G401 (cell line): ENCODE measurements at regions not wholly inside any gene's neighbourhood (a gene's known extent, or its start where the extent isn't known, plus 50 kb on each side); places are given as distances from the start of the nearest gene placed in this dataset.

Source experiments
- DNase-seq: peaks from one replicate; pipeline ENCODE4 v3.0.0-alpha.2; 2015; ENCODE audit warnings: low spot score
- in situ Hi-C: cut with HindIII; loops from 2 replicates; pipeline ENCODE4 v1.10.0; 2016; ENCODE audit warnings: low sequenced_read_pairs, mixed read lengths

DNA sequence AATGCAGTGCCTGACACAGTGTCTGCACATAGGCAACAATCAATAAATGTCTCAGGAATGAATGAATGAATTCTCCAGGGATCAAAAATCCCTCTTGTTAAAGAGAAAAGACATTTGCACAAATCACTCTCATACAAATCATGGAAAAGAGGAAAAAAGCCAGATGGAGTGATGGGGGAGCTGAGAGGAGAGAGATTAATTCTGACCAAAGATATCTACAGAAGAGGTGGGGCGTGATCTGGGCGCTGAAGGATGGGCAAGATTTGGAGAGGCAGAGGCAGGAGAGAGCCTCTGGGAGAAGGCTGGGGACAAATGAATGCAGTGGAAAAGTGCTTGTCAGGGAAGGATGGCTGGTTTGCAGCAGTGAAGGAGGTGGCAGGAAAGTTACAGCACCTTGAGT lies 142.9 kb upstream of the BACH2 start:
- in situ Hi-C loops: no loop called here
- no peak for DNase-seq

DNA sequence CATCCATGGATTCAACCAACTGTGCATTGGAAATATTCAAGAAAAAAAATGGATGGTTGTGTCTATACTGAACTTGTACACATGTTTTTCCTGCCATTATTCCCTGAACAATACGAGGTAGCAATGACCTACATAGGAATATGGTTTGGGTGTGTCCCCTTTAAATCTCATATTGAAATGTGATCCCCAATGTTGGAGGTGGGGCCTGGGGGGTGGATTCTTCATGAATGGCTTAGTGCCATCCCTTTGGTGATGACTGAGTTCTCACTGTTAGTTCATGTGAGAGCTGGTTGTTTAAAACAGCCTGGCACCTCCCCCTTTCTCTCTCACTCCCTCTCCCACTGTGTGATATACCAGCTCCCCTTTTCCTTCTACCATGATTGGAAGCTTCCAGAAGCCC lies 139.8 kb upstream of the BACH2 start:
- DNase-seq: no peak
- in situ Hi-C loops: no loop called here

DNA sequence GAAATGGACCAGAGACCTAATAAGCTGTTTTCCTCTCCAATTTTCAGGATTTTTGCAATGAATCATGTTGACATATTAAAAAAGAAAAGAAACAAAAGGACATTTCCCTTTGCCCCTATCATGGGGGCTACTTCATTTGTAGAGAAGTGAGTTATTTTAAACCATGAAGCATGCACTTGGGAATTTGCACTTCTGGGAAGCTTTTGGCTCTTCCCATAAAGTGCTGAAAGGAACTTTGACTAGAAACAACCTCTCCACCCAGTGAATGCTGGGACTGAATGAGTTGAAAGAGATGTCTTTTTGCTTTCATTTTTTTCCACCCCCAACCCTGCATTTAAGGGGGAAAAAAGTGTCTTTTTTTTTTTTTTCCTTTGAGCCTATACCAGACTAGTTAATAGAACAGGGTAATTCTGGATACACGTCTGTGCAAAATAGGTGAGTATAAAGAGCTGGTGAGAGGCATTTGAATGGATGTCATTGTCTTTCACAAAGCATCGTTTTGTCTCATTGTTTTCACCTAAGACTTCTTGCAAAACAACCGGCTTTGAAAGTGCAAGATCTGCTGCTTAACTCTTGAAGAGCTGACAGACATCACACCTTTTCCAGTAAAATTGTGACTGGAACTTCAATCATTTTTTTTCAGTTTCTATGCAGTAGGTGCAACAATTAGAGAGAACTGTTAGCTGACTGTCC lies 138.7 kb upstream of the BACH2 start:
- no peak for DNase-seq
- in situ Hi-C loops: no loop called here

DNA sequence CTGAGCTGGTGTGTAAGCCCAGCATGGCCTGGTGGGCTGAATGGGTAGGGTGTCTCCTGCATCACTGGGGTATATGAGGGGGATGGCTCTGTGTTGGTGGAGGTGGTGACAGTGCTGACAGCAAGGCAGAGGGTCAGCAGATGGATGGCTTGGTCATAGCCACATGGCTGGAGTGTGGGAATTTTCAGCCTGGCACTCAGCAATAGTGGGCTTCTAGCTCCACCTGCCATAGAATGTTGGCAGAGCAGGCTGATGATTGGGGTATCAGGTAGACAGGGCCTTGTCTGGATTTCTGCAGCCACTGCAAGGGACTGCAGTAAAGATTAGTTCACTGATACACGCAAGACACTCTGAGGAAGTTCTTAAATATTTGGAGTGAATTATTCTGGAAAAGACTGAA lies 137.5 kb upstream of the BACH2 start:
- no peak for DNase-seq
- in situ Hi-C loops: no loop called here

DNA sequence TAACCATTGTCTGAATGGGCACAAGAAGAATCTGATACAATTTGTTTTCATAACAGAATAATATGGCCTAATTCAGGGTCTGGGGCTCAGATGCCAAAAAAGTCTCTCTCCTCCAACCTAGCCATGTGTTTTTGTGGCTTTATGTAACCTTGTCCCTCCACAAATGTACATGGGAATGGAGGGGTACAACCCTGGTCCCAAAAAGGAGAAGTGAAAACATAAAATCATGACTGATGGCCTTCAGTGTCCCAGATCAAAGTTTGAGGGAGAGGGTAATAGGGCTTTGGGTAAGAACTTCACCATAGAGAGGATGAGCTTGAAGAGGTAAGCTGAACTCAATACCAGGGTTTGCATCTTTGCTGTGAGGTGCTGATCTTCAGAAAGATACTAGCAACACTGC lies 136.3 kb upstream of the BACH2 start:
- in situ Hi-C loops: no loop called here
- DNase-seq: no peak

DNA sequence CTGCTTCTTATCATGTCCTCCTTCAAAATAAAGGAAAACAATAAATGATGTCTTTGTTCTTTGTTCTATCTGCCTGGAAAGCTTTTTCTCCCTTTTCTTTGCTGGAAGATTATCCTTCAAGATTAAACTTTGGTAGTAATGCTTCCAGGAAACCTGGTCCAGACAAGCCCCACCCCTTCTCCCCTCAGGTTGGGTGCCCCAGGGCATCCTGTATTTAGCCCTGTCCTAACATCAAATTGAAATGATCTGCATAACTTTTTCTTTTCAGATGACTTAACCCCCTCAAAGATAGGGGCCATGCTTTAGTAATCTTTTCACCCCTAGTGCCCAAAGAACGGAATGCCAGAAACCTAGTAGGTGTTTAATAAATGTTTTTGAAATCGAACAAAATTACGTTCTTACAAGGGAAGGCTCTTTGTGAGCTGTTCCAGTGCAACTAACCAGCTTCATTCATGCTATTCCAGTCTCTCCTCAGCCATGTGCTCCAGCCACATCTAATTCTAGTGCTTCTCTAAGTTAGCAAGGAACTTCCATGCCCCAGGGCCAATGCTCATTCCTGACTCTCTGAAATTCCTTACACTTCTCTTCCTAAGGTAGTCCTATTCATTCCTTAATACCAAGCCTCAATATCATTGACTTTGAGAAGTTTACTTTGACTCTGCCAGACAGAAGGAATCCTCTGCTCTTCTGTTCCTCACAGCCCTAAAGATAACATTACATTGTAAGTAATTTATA lies 135.6 kb upstream of the BACH2 start:
- DNase-seq: no peak
- in situ Hi-C loops: no loop called here

DNA sequence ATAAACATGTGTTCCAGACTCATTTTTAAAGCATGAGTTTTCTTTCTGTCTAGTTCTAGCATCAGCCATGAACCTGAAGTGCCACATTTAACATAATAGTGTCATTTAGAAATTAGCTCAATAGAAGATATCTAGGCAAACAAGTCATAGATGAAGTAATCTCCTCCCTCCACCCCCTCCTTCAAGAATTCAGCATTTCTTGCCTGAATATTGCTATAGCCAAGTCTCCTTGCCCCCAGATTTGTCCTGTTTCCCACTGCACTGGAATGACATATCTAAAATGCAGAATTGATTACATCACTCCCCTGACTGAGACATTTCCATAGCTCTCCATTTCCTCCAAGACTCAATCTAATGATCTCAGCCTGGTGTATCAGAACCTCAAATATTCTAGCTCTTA lies 134.9 kb upstream of the BACH2 start:
- in situ Hi-C loops: no loop called here
- DNase-seq: no peak

DNA sequence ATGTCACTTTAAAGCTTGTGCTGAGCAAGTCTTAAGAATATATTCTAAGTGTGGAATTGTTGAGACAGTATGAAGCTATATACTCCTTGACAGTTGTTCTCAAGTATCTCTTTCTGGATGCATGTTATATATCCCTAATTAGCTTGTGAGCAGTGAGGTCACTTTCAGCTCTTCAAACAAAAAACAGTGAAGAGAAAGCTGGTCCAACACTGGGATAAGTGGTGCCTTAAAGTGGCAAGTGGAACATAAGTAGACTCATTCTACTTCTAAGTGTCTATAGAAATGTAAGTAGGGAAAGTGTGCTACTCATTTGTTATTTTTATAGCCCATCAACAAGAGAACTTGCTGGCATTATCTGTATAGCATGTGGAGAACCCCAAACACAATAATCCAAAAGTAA lies 133.1 kb upstream of the BACH2 start:
- in situ Hi-C loops: no loop called here
- no peak for DNase-seq

DNA sequence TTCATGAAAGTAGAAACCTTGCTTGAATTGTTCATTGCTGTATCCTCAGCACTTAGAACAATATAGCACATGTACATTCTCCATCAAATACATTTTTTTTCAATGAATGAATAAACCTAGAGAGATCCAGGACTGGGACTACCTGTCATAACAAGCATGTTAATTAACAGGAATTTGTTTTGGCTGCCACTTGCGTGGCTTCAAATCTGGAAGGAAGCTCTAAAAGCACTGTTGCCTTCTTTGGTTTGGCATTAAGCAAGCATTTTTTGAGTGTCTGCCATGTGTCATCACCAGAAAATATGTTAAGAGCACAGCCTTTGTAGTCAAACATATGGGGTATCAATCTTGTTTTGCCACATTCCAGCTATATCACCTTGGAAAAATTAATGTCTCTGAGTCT lies 131.9 kb upstream of the BACH2 start:
- in situ Hi-C loops: no loop called here
- no peak for DNase-seq

DNA sequence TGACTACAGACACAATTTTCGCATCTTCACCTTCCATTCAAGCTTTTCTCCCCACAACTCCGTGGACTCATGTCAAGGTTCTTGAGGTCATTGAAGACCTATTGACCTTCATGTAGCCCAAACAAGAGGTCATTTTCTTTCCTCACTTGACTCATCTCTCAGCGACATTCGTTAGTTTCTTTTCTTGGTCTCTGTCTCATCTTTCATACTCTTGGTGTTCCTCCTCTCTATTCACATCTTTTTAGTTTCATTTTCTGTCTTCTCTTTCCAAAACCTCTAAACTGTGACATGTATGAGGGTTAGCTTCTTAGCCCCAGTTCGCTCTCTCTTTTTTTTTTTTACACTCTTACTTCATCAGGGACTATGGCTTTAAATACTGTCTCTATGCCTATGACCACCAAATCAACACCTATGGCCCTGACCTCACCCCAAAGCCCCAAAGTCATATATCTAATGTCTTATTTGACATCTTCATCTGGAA lies 128.6 kb upstream of the BACH2 start:
- in situ Hi-C loops: no loop called here
- no peak for DNase-seq

DNA sequence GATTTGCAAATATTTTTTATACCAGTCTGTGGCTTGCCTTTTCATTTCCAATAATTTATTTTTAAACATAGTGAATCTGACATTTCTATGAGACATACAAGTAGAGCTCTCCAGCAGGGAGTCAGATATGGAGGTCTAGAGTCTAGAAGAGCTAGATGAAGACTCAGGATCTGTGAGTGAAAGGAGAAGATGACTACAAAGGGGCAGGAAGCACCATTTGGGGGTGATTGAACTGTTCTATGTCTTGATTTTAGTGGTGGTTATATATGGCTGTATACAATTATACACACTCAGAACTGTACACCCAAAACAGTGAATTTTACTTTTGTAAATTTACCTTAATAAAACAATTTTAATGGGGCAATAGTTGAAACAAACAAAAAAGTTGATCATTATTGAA lies 127.9 kb upstream of the BACH2 start:
- in situ Hi-C loops: no loop called here
- no peak for DNase-seq

DNA sequence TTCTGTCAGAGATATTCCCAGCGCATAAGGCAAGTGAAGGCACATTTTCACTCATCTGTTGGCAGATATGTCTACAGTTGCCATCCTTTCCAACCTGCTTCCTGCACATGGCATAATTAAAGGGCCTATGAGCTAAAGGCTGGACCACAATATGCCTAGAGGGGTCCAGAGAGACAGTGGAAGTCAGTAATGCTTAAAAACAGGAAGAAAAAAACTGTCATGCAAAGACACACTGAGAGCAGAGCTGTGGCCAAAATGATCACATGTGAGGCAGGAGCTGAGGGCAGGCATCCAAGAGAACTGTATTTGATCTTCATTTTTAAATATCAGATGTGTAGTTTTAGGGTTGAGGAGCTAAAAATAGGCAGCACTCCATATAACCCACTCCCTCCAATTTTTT lies 125.0 kb upstream of the BACH2 start:
- in situ Hi-C loops: no loop called here
- DNase-seq: peak; percentile 71

DNA sequence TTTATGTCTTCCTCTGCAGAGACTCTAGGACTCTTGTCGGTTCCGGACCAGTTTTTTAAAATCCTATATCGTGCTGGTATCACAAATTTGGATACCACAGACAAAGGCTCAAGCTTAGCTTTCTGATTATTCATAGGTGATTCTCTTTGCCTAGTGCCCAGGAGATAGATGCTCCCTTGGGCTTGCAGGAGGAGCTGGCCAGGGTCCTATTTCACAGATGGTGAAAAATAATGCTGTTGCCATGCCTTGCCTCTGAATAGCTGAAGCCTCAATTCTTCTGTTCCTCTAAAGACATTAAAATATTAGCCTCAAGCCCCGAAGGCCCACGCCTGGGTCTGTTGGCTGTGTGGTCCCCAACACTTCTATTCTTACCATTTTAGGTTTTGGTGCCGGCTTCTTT lies 123.9 kb upstream of the BACH2 start:
- in situ Hi-C loops: no loop called here

DNA sequence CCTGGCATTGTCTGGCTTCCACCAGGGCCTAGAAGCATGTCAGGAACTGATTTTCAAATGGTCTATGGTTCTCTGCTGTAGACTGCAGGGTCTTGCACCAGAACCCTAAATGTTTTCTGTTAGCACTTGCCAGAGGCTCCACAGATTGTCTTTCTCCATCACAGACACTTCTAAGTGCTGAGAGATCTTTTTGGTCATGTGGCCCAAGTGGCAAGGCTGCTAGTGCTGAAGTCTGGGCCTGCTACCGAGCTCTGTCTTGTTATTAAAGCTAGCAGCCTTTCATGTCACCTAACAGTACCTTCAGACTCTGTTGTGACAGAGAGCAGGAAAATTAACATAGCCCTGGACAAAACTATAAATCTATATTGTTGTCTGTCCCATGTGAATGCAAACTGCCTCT lies 120.7 kb upstream of the BACH2 start:
- no peak for DNase-seq
- in situ Hi-C loops: no loop called here

More for the DNA sequence above, 123.9 kb upstream of the BACH2 start:
- peak; percentile 86 for DNase-seq

DNA sequence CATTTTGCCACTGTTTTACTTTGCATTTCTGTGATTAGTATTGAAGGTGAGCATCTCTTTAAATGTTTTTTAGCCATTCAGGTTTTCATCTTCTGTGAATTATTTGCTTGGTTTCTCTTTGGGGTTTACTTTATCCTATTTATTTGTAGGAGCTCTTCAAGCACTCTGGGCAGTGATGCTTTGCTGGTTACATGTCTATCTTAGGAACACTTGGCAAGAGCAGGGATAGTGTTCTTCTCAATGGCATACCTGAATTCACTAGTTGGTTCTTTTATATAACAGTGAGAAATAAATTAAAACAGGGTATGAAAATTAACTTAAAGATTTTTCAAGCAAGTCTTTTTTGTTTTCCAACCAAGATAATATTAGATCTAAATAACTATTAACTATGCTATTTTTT lies 119.7 kb upstream of the BACH2 start:
- in situ Hi-C loops: no loop called here
- DNase-seq: no peak

DNA sequence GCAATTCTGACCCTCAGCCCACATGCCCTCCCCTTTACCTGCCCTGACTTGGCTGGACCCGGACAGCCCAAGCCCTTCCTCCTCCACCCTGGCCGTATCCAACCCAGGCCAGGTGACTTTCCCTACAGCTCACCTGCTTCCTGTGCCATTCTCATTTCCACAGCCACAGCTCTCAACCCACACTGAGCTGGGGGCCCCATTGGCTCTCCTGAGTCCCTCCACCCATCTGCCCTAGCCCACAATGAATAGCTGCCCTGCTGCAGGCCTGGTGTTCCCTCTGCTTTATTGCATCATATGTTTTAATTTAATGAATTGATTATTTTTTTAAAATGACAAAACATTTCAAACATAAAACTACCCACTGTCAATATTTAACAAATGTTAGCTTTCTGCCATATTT lies 118.5 kb upstream of the BACH2 start:
- in situ Hi-C loops: no loop called here
- DNase-seq: no peak

DNA sequence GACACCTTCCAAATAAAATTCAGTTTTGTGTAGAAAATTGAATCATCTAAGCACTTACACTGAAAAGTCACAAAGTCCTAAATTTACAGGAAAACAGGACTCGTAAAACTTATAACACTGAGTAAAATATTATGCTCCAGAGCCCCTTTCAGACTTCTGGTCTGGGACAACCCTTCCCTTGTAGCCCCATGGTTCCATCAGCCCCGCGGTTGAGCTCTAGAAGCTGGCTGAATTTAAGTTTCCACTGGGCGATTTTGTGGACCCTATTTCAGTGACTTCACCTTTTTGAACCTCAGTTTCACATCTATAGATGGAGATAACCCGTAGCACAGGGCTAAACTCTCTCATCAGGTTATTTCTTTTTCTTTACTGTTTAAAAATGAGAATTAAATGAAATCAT lies 117.7 kb upstream of the BACH2 start:
- no peak for DNase-seq
- in situ Hi-C loops: no loop called here

DNA sequence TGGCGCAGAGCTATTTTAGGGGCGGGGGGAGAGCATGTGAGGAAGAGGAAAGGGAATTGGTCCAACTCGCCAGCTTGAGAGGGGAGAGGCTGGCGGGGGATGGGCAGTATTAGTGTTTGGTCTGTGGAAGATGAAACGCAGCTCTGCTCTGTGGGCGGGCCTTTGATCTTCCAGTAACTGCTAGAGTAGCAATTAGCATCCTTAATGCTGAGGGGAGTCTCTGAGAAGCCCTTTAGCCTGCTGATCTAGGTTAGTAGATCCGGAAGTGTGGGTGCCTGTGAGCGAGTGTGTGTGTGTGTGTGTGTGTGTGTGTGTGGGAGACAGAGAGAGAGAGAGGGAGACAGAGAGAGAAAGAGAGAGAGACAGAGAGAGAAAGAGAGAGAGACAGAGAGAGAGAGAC lies 117.2 kb upstream of the BACH2 start:
- in situ Hi-C loops: no loop called here
- DNase-seq: peak; percentile 91

DNA sequence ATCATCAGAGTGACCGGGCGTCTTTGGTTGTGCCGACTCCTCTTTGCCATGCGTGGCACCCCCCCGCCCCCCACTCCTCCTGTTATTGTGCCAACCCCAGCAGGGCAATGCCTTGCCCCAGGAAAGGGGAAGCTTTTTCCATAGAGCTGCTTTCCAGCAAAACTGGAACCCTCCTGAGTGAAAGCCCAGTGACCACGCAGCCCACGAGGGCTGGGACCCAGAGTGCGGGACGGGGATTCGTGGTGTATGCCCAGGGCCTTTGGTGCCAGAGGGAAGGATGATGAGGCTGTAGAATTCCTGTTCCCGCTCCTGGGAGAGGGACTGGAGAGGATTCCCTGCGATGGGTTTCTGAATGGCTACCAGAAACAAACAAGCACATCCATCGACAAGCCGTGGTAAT lies 116.8 kb upstream of the BACH2 start:
- DNase-seq: no peak
- in situ Hi-C loops: no loop called here

DNA sequence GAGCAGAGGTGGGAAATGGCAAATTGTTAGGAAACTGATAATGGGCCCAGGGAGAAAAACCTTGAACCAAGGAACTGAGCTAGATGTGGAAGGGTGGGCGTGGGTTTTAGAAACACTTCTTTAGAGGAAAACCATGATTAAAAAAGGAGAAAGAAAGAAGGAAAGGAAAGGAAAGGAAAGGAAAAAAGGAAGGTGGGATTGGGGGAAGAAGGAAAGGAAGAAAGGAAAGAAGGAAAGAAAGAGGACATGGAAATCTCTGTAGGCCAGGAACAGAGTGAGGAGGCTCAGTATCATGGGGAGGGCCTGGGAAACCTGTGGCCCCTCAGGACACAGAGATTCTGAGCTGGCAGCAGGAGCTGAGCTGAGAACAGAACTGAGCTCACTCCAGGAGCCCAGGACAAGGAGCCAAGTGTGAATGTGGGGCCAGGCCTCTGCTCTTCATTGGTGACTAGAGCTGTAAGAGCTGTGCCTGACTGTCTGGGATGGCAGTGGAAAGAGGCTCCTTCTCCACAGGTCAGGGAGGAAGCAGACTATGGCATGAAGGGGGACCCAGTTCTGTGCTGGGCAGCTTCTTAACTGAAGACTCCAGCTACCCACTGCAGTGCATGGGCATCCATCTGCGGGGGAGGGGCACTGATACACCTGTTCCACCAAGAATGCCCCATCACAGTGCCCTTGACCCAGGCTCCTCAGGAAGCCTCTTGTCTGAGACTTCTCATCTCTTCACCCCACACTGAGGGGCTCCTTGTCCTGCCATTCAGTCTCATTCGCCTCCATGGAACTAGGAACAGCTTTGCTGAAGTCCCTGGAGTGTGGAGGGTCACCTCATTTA lies 116.1 kb upstream of the BACH2 start:
- peak; percentile 67 for DNase-seq
- in situ Hi-C loops: no loop called here
